GM12892 (cell line): ENCODE measurements at regions not wholly inside any gene's neighbourhood (a gene's known extent, or its start where the extent isn't known, plus 50 kb on each side); places are given as distances from the start of the nearest gene placed in this dataset.

Experiments
- POLR2A ChIP-seq: IDR thresholded peaks from 2 replicates; pipeline ENCODE4 v1.6.1; 2011; ENCODE audit warnings: low read depth, low read length, control low read depth
- TAF1 ChIP-seq: IDR thresholded peaks from 2 replicates; pipeline ENCODE4 v1.6.1; 2011; ENCODE audit warnings: low read depth, mild to moderate bottlenecking, control low read depth, low read length, borderline replicate concordance

GRCh38 chr11:101327908-101328307 is 198.3 kb upstream of the PGR start:
- TF ChIP-seq POLR2A: no peak
- no peak for TF ChIP-seq TAF1
